Upper lobe of right lung (tissue), 1 donor: ENCODE measurements at regions not wholly inside any gene's neighbourhood (a gene's known extent, or its start where the extent isn't known, plus 50 kb on each side); places are given as distances from the start of the nearest gene placed in this dataset.

Source experiments
- ATAC-seq: fragments of 200-7000 bp; cut with Tn5 transposase; one replicate; pipeline ENCODE4 v1.9.1; 2020; ENCODE audit warnings: mild to moderate bottlenecking, moderate library complexity
- DNase-seq: peaks from one replicate; pipeline ENCODE4 v3.0.0-alpha.2; 2020
- H3K27ac ChIP-seq: fragments of 200-600 bp; one replicate; pipeline ENCODE4 v1.8.0; 2022
- H3K27me3 ChIP-seq: fragments of 200-600 bp; one replicate; pipeline ENCODE4 v1.8.0; 2022; ENCODE audit warnings: mild to moderate bottlenecking
- H3K36me3 ChIP-seq: fragments of 200-600 bp; one replicate; pipeline ENCODE4 v1.8.0; 2022
- H3K4me1 ChIP-seq: fragments of 200-600 bp; one replicate; pipeline ENCODE4 v1.8.0; 2022
- H3K4me3 ChIP-seq: fragments of 200-600 bp; one replicate; pipeline ENCODE4 v1.8.0; 2022; ENCODE audit warnings: mild to moderate bottlenecking
- H3K9me3 ChIP-seq: fragments of 200-600 bp; one replicate; pipeline ENCODE4 v1.8.0; 2022
- CTCF ChIP-seq: fragments of 200-600 bp; IDR thresholded peaks from one replicate; pipeline ENCODE4 v1.8.0; 2022; ENCODE audit warnings: antibody characterized with exemption
- intact Hi-C: fragments of 100-400 bp; cut with DNase I; formaldehyde crosslinking; loops from one replicate; pipeline ENCODE4 v1.11.0; 2022
- donor health status: DM: no; HTN: yes; CAD: no; lungs with severe emphysema.

GRCh38 chr3:152695840-152696239 lies 139.1 kb upstream of the P2RY1 start:
- Histone ChIP-seq H3K4me3 (no peak overlapping the region), H3K4me1 (no peaks in the 10 kb centered on the region), H3K9me3 (no peaks in the 10 kb centered on the region), H3K27me3 (no peaks in the 10 kb centered on the region), H3K27ac (no peak overlapping the region), H3K36me3 (no peaks in the 10 kb centered on the region)
- ATAC-seq (no peak), DNase-seq (no peak)
- intact Hi-C loops, result no loop called here
- TF ChIP-seq CTCF, result peak; percentile 16

GRCh38 chr3:152696962-152697361 lies 138.0 kb upstream of the P2RY1 start:
- no peak for ATAC-seq
- no peaks in the 10 kb centered on the region for H3K4me1 ChIP-seq
- no peaks in the 10 kb centered on the region for H3K9me3 ChIP-seq
- no peaks in the 10 kb centered on the region for H3K27me3 ChIP-seq
- no peak overlapping the region for H3K27ac ChIP-seq
- intact Hi-C loops, result no loop called here
- DNase-seq, result no peak
- no peak for TF ChIP-seq CTCF
- H3K36me3 ChIP-seq, result no peaks in the 10 kb centered on the region
- no peak overlapping the region for H3K4me3 ChIP-seq

- intact Hi-C loops, result no loop called here
- TF ChIP-seq CTCF, result no peak
- Histone ChIP-seq H3K4me3 (no peak overlapping the region), H3K9me3 (no peaks in the 10 kb centered on the region), H3K36me3 (no peaks in the 10 kb centered on the region), H3K4me1 (no peaks in the 10 kb centered on the region), H3K27ac (no peak overlapping the region), H3K27me3 (no peaks in the 10 kb centered on the region)
- ATAC-seq (no peak), DNase-seq (no peak)
These were observed 131.6 kb upstream of the P2RY1 start for GRCh38 chr3:152703245-152703890.

GRCh38 chr3:152706991-152707713 lies 127.8 kb upstream of the P2RY1 start:
- DNase-seq (no peak), ATAC-seq (no peak)

GRCh38 chr3:152709659-152710058 lies 125.3 kb upstream of the P2RY1 start:
- no peaks in the 10 kb centered on the region for H3K4me1 ChIP-seq
- ATAC-seq (no peak), DNase-seq (no peak)
- no peaks in the 10 kb centered on the region for H3K36me3 ChIP-seq
- H3K27me3 ChIP-seq, result no peaks in the 10 kb centered on the region
- no peak overlapping the region for H3K4me3 ChIP-seq
- no peak overlapping the region for H3K27ac ChIP-seq
- no peaks in the 10 kb centered on the region for H3K9me3 ChIP-seq
- intact Hi-C loops, result no loop called here
- TF ChIP-seq CTCF, result no peak

More at GRCh38 chr3:152706991-152707713, 127.8 kb upstream of the P2RY1 start:
- Histone ChIP-seq H3K27ac (no peak overlapping the region), H3K4me1 (no peaks in the 10 kb centered on the region), H3K36me3 (no peaks in the 10 kb centered on the region), H3K27me3 (no peaks in the 10 kb centered on the region), H3K9me3 (no peaks in the 10 kb centered on the region), H3K4me3 (no peak overlapping the region)
- intact Hi-C loops, result no loop called here
- TF ChIP-seq CTCF, result no peak
